ENCODE measurements at regions not wholly inside any gene's neighbourhood (a gene's known extent, or its start where the extent isn't known, plus 50 kb on each side); places are given as distances from the start of the nearest gene placed in this dataset.

GRCh38 chr2:209189893-209190292, 234.0 kb upstream of the MAP2 start:
- Histone ChIP-seq H3K27ac (ENCODE audit: low read depth in 2 of 2, low read length in 1 of 2) (no peak overlapping the region), H3K9me2 (no peaks in the 10 kb centered on the region; the same call in 1 of the 2 replicates), H3K9me3 (no peaks in the 10 kb centered on the region), H3K4me1 (ENCODE audit: control insufficient read depth in 1 of 2, insufficient read depth in 2 of 2, low read depth in 1 of 2, low read length in 1 of 2) (no peaks in the 10 kb centered on the region), H3K27me3 (ENCODE audit: insufficient read depth) (no peaks in the 10 kb centered on the region), H3F3A (replicated peaks; ENCODE audit: insufficient read depth) (no peaks in the 10 kb centered on the region), H4K20me1 (ENCODE audit: insufficient read depth) (no peaks in the 10 kb centered on the region), H3K9ac (no peak overlapping the region), H3K36me3 (replicated peaks in 1 of 2; ENCODE audit: control insufficient read depth in 1 of 2, insufficient read depth in 2 of 2, low read length in 1 of 2) (no peaks in the 10 kb centered on the region), H2AFZ (ENCODE audit: low read depth) (no peak overlapping the region), H3K4me2 (no peak overlapping the region), H3K79me2 (ENCODE audit: insufficient read depth) (no peaks in the 10 kb centered on the region), H3K4me3 (ENCODE audit: low read depth in 2 of 2, low read length in 1 of 2) (no peak overlapping the region)
- CTCF ChIA-PET, result interaction anchor here (0.8 to 1.1 kb wide), 2 partner anchors 9 to 31 kb away, joined by 3 read pairs; no protein-coding TSS in a partner anchor
- DNase-seq, result no peak
- POLR2A ChIA-PET, result no interaction called here
- TF ChIP-seq RAD21 (IDR thresholded peaks at IDR 0.05; ENCODE audit: low read length) (no peak), FOXM1 (IDR thresholded peaks at IDR 0.05; ENCODE audit: low read depth) (no peak), RCOR1 (IDR thresholded peaks at IDR 0.05; ENCODE audit: low read length) (no peak), GATA2 (CRISPR knock-in tag; IDR thresholded peaks at IDR 0.05) (no peak), RFX5 (IDR thresholded peaks at IDR 0.05; ENCODE audit: low read length) (no peak), NRF1 (IDR thresholded peaks at IDR 0.05; ENCODE audit: low read depth, low read length) (no peak), EZH2phosphoT487 (IDR thresholded peaks at IDR 0.05; ENCODE audit: borderline replicate concordance, low read depth) (no peak), USF1 (IDR thresholded peaks at IDR 0.05; ENCODE audit: borderline replicate concordance, low read depth) (no peak), ZBTB33 (IDR thresholded peaks at IDR 0.05; ENCODE audit: borderline replicate concordance, low read depth) (no peak), YY1 (IDR thresholded peaks at IDR 0.05; ENCODE audit: low read depth) (no peak), FOXJ3 (CRISPR knock-in tag; IDR thresholded peaks at IDR 0.05) (no peak), SMC3 (IDR thresholded peaks at IDR 0.05; ENCODE audit: low read depth, low read length) (no peak), USF2 (IDR thresholded peaks at IDR 0.05; ENCODE audit: borderline replicate concordance, low read depth, low read length) (no peak), MAX (IDR thresholded peaks at IDR 0.05; ENCODE audit: low read depth) (no peak), NFIC (IDR thresholded peaks at IDR 0.05; ENCODE audit: borderline replicate concordance) (no peak), IRF3 (IDR thresholded peaks at IDR 0.05; ENCODE audit: low read depth, low read length) (no peak)
- 9% methylated on average over 1 of the region's 1 CpG for whole genome bisulfite sequencing (ENCODE audit: low lambda C conversion rate)

Measured in SK-N-SH (cell line).